ENCODE measurements at regions not wholly inside any gene's neighbourhood (a gene's known extent, or its start where the extent isn't known, plus 50 kb on each side); places are given as distances from the start of the nearest gene placed in this dataset.

GRCh38 chr1:2935751-2936390, 85.4 kb upstream of the ACTRT2 start:
- no peak for DNase-seq

GRCh38 chr1:2936559-2937515, 84.4 kb upstream of the ACTRT2 start:
- DNase-seq = no peak

GRCh38 chr1:2937805-2938204, 83.5 kb upstream of the ACTRT2 start:
- no peak for DNase-seq

- no peak for DNase-seq
Observed at GRCh38 chr1:2939041-2939552, 82.2 kb upstream of the ACTRT2 start.

GRCh38 chr1:2940178-2940577, 81.1 kb upstream of the ACTRT2 start:
- no peak for DNase-seq

- no peak for DNase-seq
Observed at GRCh38 chr1:2941040-2941439, 80.2 kb upstream of the ACTRT2 start.

- no peak for DNase-seq
Observed at GRCh38 chr1:2941907-2942306, 79.4 kb upstream of the ACTRT2 start.

- no peak for DNase-seq
Observed at GRCh38 chr1:2942410-2942809, 78.9 kb upstream of the ACTRT2 start.

GRCh38 chr1:2943686-2944260, 77.5 kb upstream of the ACTRT2 start:
- DNase-seq = no peak

GRCh38 chr1:2944705-2945104, 76.6 kb upstream of the ACTRT2 start:
- DNase-seq = no peak

GRCh38 chr1:2945821-2946231, 75.4 kb upstream of the ACTRT2 start:
- no peak for DNase-seq

- no peak for DNase-seq
Observed at GRCh38 chr1:2946291-2946690, 75.0 kb upstream of the ACTRT2 start.

- DNase-seq = no peak
Observed at GRCh38 chr1:2946999-2947690, 74.1 kb upstream of the ACTRT2 start.

- no peak for DNase-seq
Observed at GRCh38 chr1:2948001-2948750, 73.1 kb upstream of the ACTRT2 start.

GRCh38 chr1:2948751-2949680, 72.3 kb upstream of the ACTRT2 start:
- no peak for DNase-seq

- DNase-seq = no peak
Observed at GRCh38 chr1:2949966-2950925, 71.0 kb upstream of the ACTRT2 start.

- no peak for DNase-seq
Observed at GRCh38 chr1:2950926-2951305, 70.4 kb upstream of the ACTRT2 start.

- no peak for DNase-seq
Observed at GRCh38 chr1:2951856-2952255, 69.4 kb upstream of the ACTRT2 start.

GRCh38 chr1:2952371-2952770, 68.9 kb upstream of the ACTRT2 start:
- no peak for DNase-seq

GRCh38 chr1:2952992-2953391, 68.3 kb upstream of the ACTRT2 start:
- no peak for DNase-seq
